ENCODE measurements at regions not wholly inside any gene's neighbourhood (a gene's known extent, or its start where the extent isn't known, plus 50 kb on each side); places are given as distances from the start of the nearest gene placed in this dataset.

DNA sequence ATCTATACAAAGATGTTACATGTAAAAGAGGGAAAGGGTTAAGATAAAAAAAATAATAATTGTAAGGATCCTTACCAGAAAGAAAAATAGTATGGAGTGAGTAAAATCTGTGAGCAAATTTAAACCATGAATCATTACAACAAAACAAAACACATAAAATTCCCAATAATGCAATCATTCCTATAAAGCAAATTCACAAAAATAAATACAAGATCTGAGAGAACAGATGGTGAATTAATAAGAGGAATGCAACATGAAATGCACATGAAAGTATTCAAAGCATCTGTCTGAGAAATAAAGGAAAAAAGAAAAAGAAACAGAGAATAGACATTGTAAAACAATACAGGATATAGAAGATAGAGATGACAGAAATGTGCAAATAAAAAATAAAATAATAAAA is 681.5 kb upstream of the KLHL1 start:
- no peaks in the 10 kb centered on the region for H3K4me1 ChIP-seq (ENCODE audit: control insufficient read depth in 2 of 2, insufficient read depth in 2 of 2, low read length in 2 of 2)
- Mint-ChIP-seq H3K36me3 (no peaks in the 10 kb centered on the region), H3K27me3 (no peaks in the 10 kb centered on the region), H3K4me1 (no peaks in the 10 kb centered on the region), H3K9me3 (peaks cover 0 to 12% (median 0%) of the 10 kb centered on the region in 11 donors), H3K27ac (no peak overlapping the region), H3K4me3 (no peak overlapping the region)
- ATAC-seq (no peak), DNase-seq (no peak)
- H3K27me3 ChIP-seq (ENCODE audit: control insufficient read depth in 2 of 2, insufficient read depth in 2 of 2, low read length in 2 of 2) = no peaks in the 10 kb centered on the region
- H3K36me3 ChIP-seq (ENCODE audit: control insufficient read depth in 2 of 3, insufficient read depth in 3 of 3, low read length in 3 of 3) = no peaks in the 10 kb centered on the region
- ChIA-PET POLR2A (no interaction called here), CTCF (no interaction called here)
- H3K4me3 ChIP-seq (ENCODE audit: low read length) = no peak overlapping the region
- no peaks in the 10 kb centered on the region for H3K9me3 ChIP-seq (ENCODE audit: control insufficient read depth in 2 of 3, low read length in 3 of 3)
- intact Hi-C loops (cut with micrococcal nuclease) = no loop called here
- H3K27ac ChIP-seq (ENCODE audit: low read depth, low read length) = no peak overlapping the region

DNA sequence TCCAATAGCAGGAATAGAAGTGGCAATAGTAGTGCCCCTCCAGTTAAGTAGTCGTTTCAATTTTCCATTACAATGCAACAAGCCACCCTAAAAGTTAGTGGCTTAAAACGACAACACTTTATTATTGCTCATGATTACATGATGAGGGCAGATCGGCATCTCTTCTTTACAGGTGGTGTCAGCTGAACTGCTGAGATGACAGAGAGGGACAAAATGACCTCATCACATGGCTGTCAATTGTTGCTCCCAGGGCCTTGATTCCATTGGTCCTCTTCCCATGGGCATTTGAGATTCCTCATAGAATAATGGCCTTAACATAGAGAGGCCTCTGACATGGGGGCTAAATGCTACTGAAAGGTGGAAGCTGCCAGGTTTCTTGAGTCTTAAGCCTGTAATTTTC is 679.8 kb upstream of the KLHL1 start:
- H3K36me3 ChIP-seq (ENCODE audit: control insufficient read depth in 2 of 3, insufficient read depth in 3 of 3, low read length in 3 of 3) = no peaks in the 10 kb centered on the region
- DNase-seq = no peak
- peaks cover 0 to 17% (median 0%) of the 10 kb centered on the region in 11 donors for H3K9me3 Mint-ChIP-seq
- ATAC-seq = no peak
- no peak overlapping the region for H3K4me3 ChIP-seq (ENCODE audit: low read length)
- H3K9me3 ChIP-seq (ENCODE audit: control insufficient read depth in 2 of 3, low read length in 3 of 3) = no peaks in the 10 kb centered on the region
- no peaks in the 10 kb centered on the region for H3K27me3 Mint-ChIP-seq
- no peaks in the 10 kb centered on the region for H3K27me3 ChIP-seq (ENCODE audit: control insufficient read depth in 2 of 2, insufficient read depth in 2 of 2, low read length in 2 of 2)
- no peaks in the 10 kb centered on the region for H3K4me1 Mint-ChIP-seq
- no peaks in the 10 kb centered on the region for H3K36me3 Mint-ChIP-seq
- no peak overlapping the region for H3K27ac Mint-ChIP-seq
- no peaks in the 10 kb centered on the region for H3K4me1 ChIP-seq (ENCODE audit: control insufficient read depth in 2 of 2, insufficient read depth in 2 of 2, low read length in 2 of 2)
- CTCF ChIA-PET = no interaction called here
- no peak overlapping the region for H3K4me3 Mint-ChIP-seq
- H3K27ac ChIP-seq (ENCODE audit: low read depth, low read length) = no peak overlapping the region
- POLR2A ChIA-PET = no interaction called here
- intact Hi-C loops (cut with micrococcal nuclease) = no loop called here

DNA sequence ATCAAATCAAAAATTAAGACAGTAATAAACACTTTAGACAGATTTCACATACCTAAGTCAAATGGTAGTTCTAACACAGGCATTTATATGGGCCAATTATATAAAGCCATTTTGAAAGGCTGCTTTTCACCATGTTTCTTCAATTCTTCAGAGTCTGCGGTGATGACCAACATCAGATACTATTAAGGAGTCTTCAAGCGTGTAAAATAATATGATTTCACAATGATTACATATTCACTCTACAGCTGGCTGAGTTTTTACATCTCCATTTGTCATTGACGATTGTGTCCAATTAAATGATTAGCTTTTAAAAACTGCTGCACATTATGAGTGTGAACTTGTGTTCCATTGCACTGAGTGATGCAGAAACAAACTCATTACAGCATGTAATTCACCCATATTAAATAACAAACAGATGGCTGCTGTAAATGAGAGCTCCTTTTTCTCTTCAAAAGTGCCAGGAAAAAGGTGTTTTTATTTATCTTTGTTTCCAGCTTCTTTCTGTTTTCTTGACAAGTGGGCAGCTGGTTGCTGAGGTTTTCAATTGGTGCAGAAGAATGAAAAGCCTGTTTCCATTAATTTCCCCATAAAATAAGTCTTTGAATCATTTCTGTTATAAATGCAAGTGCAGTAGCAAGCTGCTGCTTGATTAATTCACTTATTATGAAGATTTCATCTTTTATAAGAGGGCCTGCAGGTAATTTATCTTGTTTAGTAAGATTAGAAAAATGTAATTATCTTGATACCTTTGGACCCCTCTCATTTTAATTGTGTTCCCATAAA is 676.1 kb upstream of the KLHL1 start:
- H3K27me3 Mint-ChIP-seq = no peaks in the 10 kb centered on the region
- no peaks in the 10 kb centered on the region for H3K9me3 ChIP-seq (ENCODE audit: control insufficient read depth in 2 of 3, low read length in 3 of 3)
- CTCF ChIA-PET = no interaction called here
- no peaks in the 10 kb centered on the region for H3K27me3 ChIP-seq (ENCODE audit: control insufficient read depth in 2 of 2, insufficient read depth in 2 of 2, low read length in 2 of 2)
- DNase-seq (no peak), ATAC-seq (no peak)
- no peaks in the 10 kb centered on the region for H3K36me3 Mint-ChIP-seq
- POLR2A ChIA-PET = no interaction called here
- no peaks in the 10 kb centered on the region for H3K36me3 ChIP-seq (ENCODE audit: control insufficient read depth in 2 of 3, insufficient read depth in 3 of 3, low read length in 3 of 3)
- no peaks in the 10 kb centered on the region for H3K4me1 Mint-ChIP-seq
- no peaks in the 10 kb centered on the region for H3K4me1 ChIP-seq (ENCODE audit: control insufficient read depth in 2 of 2, insufficient read depth in 2 of 2, low read length in 2 of 2)
- no peak overlapping the region for H3K4me3 ChIP-seq (ENCODE audit: low read length)
- H3K9me3 Mint-ChIP-seq = peaks cover 0 to 19% (median 0%) of the 10 kb centered on the region in 11 donors
- no peak overlapping the region for H3K27ac ChIP-seq (ENCODE audit: low read depth, low read length)
- H3K4me3 Mint-ChIP-seq = no peak overlapping the region
- intact Hi-C loops (cut with micrococcal nuclease) = no loop called here
- H3K27ac Mint-ChIP-seq = no peak overlapping the region

DNA sequence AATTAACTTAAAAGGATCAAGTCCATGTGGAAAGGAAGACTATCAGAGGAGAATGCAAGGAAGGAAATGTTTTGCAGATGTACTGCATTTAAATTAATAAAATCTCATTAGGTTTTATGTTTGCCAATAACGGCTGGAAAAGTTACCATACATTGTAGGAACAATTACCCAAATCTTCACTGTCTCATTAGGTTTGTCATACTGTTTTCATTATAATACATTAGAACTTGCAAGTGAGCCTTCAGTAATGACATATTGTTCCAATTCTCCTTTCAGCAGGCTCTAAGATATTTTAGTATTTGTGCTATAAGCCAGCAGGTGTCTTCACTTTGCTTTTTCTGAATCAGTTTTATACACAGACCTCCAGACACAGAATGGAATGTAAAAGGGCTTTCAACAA is 661.6 kb upstream of the KLHL1 start:
- POLR2A ChIA-PET = no interaction called here
- H3K4me3 Mint-ChIP-seq = no peak overlapping the region
- no peak overlapping the region for H3K27ac Mint-ChIP-seq
- no peak overlapping the region for H3K4me3 ChIP-seq (ENCODE audit: low read length)
- intact Hi-C loops (cut with micrococcal nuclease) = no loop called here
- CTCF ChIA-PET = no interaction called here
- H3K4me1 Mint-ChIP-seq = peaks cover 0 to 2% (median 0%) of the 10 kb centered on the region in 7 donors
- no peak for ATAC-seq
- H3K27me3 Mint-ChIP-seq = no peaks in the 10 kb centered on the region
- H3K27me3 ChIP-seq (ENCODE audit: control insufficient read depth in 2 of 2, insufficient read depth in 2 of 2, low read length in 2 of 2) = no peaks in the 10 kb centered on the region
- H3K4me1 ChIP-seq (ENCODE audit: control insufficient read depth in 2 of 2, insufficient read depth in 2 of 2, low read length in 2 of 2) = no peaks in the 10 kb centered on the region
- no peaks in the 10 kb centered on the region for H3K36me3 ChIP-seq (ENCODE audit: control insufficient read depth in 2 of 3, insufficient read depth in 3 of 3, low read length in 3 of 3)
- H3K9me3 ChIP-seq (ENCODE audit: control insufficient read depth in 2 of 3, low read length in 3 of 3) = no peaks in the 10 kb centered on the region
- no peaks in the 10 kb centered on the region for H3K36me3 Mint-ChIP-seq
- no peak for DNase-seq
- peaks cover 0 to 7% (median 0%) of the 10 kb centered on the region in 11 donors for H3K9me3 Mint-ChIP-seq
- no peak overlapping the region for H3K27ac ChIP-seq (ENCODE audit: low read depth, low read length)

DNA sequence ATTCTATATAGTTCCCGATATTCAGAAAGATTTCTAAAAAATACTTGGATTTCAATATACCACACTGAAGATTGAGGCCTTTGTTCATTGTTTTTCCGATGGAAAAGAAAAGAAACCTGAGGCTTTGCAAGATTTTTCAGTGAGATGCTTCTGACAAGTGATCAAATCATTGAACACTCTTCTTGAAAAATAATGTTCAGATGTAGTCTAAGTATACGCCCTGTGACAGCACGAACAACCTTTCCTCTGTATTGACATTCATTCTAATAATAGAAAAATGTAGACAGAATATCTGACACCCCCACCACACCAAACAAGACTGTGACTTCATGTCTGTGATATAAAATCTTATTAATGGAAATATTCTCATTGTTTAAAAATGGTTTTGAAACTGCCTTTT is 650.7 kb upstream of the KLHL1 start:
- Histone ChIP-seq H3K36me3 (ENCODE audit: control insufficient read depth in 2 of 3, insufficient read depth in 3 of 3, low read length in 3 of 3) (no peaks in the 10 kb centered on the region), H3K9me3 (ENCODE audit: control insufficient read depth in 2 of 3, low read length in 3 of 3) (no peaks in the 10 kb centered on the region), H3K4me1 (ENCODE audit: control insufficient read depth in 2 of 2, insufficient read depth in 2 of 2, low read length in 2 of 2) (no peaks in the 10 kb centered on the region), H3K27ac (ENCODE audit: low read depth, low read length) (no peak overlapping the region), H3K27me3 (ENCODE audit: control insufficient read depth in 2 of 2, insufficient read depth in 2 of 2, low read length in 2 of 2) (no peaks in the 10 kb centered on the region), H3K4me3 (ENCODE audit: low read length) (no peak overlapping the region)
- POLR2A ChIA-PET = no interaction called here
- ATAC-seq = no peak
- Mint-ChIP-seq H3K9me3 (peaks cover 0 to 7% (median 0%) of the 10 kb centered on the region in 11 donors), H3K4me3 (no peak overlapping the region), H3K27ac (no peak overlapping the region), H3K36me3 (peaks cover 0 to 3% (median 0%) of the 10 kb centered on the region in 5 donors), H3K27me3 (no peaks in the 10 kb centered on the region), H3K4me1 (no peaks in the 10 kb centered on the region)
- intact Hi-C loops (cut with micrococcal nuclease) = no loop called here
- CTCF ChIA-PET = no interaction called here
- DNase-seq = no peak

DNA sequence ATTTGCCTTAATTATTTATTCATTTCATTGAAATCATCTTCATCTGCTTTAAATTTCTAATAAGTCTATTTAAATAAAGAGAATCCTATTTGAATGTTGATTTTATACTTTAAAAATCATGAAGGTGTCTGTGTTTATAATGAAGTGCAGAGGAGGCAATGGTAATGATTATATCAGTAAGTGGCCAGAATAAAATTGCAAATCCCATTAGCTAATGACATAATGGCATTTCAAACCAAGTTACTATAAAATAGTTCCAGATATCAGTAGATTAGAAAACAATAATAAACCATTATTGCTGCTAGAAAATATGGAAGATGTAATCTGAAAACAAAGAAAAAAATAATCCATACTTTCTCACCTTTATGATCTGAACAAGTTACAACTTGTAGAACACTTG is 647.8 kb upstream of the KLHL1 start:
- ATAC-seq (no peak), DNase-seq (no peak)
- no peak overlapping the region for H3K4me3 ChIP-seq (ENCODE audit: low read length)
- Mint-ChIP-seq H3K4me3 (no peak overlapping the region), H3K27ac (no peak overlapping the region), H3K36me3 (peaks cover 0 to 3% (median 0%) of the 10 kb centered on the region in 5 donors), H3K27me3 (no peaks in the 10 kb centered on the region), H3K4me1 (no peaks in the 10 kb centered on the region), H3K9me3 (peaks cover 0 to 9% (median 1%) of the 10 kb centered on the region in 11 donors)
- intact Hi-C loops (cut with micrococcal nuclease) = no loop called here
- H3K27me3 ChIP-seq (ENCODE audit: control insufficient read depth in 2 of 2, insufficient read depth in 2 of 2, low read length in 2 of 2) = no peaks in the 10 kb centered on the region
- H3K27ac ChIP-seq (ENCODE audit: low read depth, low read length) = no peak overlapping the region
- POLR2A ChIA-PET = no interaction called here
- H3K4me1 ChIP-seq (ENCODE audit: control insufficient read depth in 2 of 2, insufficient read depth in 2 of 2, low read length in 2 of 2) = no peaks in the 10 kb centered on the region
- CTCF ChIA-PET = no interaction called here
- no peaks in the 10 kb centered on the region for H3K9me3 ChIP-seq (ENCODE audit: control insufficient read depth in 2 of 3, low read length in 3 of 3)
- no peaks in the 10 kb centered on the region for H3K36me3 ChIP-seq (ENCODE audit: control insufficient read depth in 2 of 3, insufficient read depth in 3 of 3, low read length in 3 of 3)

DNA sequence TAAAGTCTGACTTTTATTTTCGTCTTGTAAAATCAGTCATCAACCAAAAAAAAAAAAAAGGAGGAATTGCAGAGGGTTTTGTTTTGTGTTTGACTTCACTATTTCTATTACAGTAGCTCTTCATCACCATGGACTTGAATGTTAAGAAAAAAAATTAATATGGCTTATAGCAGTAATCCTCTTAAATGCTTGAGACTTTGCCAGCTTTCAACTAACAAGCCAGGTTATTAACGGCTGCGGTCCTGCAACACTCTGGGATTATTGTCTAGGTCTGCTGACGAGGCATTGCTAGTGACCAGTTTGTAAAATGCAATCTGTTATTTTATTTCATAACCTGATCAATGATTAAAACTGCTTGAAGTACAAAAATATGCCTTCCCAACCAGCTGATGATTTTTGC is 647.2 kb upstream of the KLHL1 start:
- CTCF ChIA-PET = no interaction called here

More for the DNA sequence above, 647.2 kb upstream of the KLHL1 start:
- Histone ChIP-seq H3K36me3 (ENCODE audit: control insufficient read depth in 2 of 3, insufficient read depth in 3 of 3, low read length in 3 of 3) (no peaks in the 10 kb centered on the region), H3K4me3 (ENCODE audit: low read length) (no peak overlapping the region), H3K4me1 (ENCODE audit: control insufficient read depth in 2 of 2, insufficient read depth in 2 of 2, low read length in 2 of 2) (no peaks in the 10 kb centered on the region), H3K27ac (ENCODE audit: low read depth, low read length) (no peak overlapping the region), H3K9me3 (ENCODE audit: control insufficient read depth in 2 of 3, low read length in 3 of 3) (no peaks in the 10 kb centered on the region), H3K27me3 (ENCODE audit: control insufficient read depth in 2 of 2, insufficient read depth in 2 of 2, low read length in 2 of 2) (no peaks in the 10 kb centered on the region)
- Mint-ChIP-seq H3K9me3 (peaks cover 0 to 14% (median 2%) of the 10 kb centered on the region in 11 donors), H3K27ac (no peak overlapping the region), H3K27me3 (no peaks in the 10 kb centered on the region), H3K4me1 (no peaks in the 10 kb centered on the region), H3K36me3 (peaks cover 0 to 3% (median 0%) of the 10 kb centered on the region in 5 donors), H3K4me3 (no peak overlapping the region)
- POLR2A ChIA-PET = no interaction called here
- DNase-seq = no peak
- no peak for ATAC-seq
- intact Hi-C loops (cut with micrococcal nuclease) = no loop called here

Measured in naive thymus-derived CD4-positive, alpha-beta T cell (primary cell).